Fibroblast of the aortic adventitia (primary cell): ENCODE measurements at regions not wholly inside any gene's neighbourhood (a gene's known extent, or its start where the extent isn't known, plus 50 kb on each side); places are given as distances from the start of the nearest gene placed in this dataset.

Experiments
- DNase-seq: peaks from one replicate; pipeline ENCODE4 v3.0.0-alpha.2; 2010; ENCODE audit warnings: low read depth
- H3K4me3 ChIP-seq: 2 replicates; pipeline ENCODE4 v1.5.1; 2011; ENCODE audit warnings: low read depth, mild to moderate bottlenecking, control low read depth, low read length, moderate library complexity
- TF ChIP-seq, protein P1 (sequence below): IDR thresholded peaks from 2 replicates; pipeline ENCODE4 v1.5.1; 2011; ENCODE audit warnings: mild to moderate bottlenecking, low read length, control low read depth, inconsistent platforms; ENCODE audit not compliant: insufficient read depth

DNA sequence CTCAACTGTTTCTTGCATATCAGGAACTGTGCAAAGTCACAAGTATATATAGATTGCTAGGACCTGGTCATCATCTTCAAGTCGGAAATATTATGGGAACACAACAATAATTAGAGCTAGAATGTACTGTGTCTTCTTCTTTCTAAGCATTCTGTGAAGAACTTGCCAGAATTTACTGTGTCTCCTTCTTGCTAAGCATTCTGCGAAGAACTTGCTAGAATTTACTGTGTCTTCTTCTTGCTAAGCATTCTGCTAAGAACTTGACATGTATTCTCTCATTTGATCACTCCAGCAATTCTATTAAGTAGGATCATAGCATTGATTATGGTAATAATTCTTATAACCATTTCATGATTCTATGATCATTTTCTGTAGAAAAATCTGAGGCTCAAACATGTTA is 231.7 kb downstream of the FOXL1 start:
- TF ChIP-seq, protein P1, sequence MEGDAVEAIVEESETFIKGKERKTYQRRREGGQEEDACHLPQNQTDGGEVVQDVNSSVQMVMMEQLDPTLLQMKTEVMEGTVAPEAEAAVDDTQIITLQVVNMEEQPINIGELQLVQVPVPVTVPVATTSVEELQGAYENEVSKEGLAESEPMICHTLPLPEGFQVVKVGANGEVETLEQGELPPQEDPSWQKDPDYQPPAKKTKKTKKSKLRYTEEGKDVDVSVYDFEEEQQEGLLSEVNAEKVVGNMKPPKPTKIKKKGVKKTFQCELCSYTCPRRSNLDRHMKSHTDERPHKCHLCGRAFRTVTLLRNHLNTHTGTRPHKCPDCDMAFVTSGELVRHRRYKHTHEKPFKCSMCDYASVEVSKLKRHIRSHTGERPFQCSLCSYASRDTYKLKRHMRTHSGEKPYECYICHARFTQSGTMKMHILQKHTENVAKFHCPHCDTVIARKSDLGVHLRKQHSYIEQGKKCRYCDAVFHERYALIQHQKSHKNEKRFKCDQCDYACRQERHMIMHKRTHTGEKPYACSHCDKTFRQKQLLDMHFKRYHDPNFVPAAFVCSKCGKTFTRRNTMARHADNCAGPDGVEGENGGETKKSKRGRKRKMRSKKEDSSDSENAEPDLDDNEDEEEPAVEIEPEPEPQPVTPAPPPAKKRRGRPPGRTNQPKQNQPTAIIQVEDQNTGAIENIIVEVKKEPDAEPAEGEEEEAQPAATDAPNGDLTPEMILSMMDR = no peak

DNA sequence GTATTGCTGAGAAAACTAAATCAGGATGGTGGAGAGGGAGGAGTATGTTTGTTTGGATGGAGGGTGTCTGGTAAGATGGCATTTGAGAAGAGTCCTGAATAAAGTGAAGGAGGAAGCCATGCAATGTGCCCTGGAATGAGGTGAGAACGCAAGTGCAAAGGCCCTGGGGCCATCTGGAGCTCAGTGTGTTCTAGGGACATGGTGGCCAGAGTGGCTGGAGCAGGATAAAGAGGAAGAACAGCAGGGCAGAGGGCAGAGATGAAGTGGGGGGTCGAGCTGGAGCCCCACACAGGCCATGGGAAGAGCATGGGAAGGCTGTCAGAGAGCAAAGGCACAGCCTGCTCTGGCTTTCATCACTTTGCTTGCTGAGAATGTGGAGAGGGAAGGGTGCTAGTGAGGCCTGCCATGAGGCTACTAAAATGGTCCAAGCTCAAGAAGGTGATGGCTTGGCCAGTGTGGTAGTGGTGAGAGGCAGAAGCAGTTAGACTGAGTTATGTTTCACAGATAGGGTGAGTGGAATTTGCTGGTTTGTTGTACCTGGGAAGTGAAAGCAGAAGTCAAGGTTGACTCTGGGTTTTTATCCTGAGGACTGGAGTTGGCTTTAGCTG is 234.1 kb downstream of the FOXL1 start:
- TF ChIP-seq, protein P1 = no peak
- DNase-seq = no peak
- no peak overlapping the region for H3K4me3 ChIP-seq

More for the DNA sequence above, 231.7 kb downstream of the FOXL1 start:
- DNase-seq = no peak
- no peak overlapping the region for H3K4me3 ChIP-seq

DNA sequence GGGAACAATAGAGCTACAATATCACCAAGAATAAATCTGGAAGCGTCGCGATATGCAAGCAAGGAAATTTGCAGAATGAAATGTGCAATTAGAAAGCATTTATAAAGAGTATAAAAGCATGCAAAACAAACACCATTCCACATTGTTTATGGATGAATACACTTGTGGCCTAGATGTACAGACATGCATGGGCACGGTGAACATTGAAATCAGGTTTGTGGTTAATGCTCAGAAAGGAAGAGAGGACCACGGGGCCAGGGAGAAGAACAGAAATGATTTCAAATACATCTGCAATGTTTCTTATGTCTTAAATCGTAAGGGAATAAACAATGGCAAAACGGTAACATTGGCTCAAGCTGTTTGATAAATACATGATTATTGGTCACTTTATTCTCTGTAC is 235.9 kb downstream of the FOXL1 start:
- TF ChIP-seq, protein P1 = no peak
- no peak overlapping the region for H3K4me3 ChIP-seq
- DNase-seq = no peak

DNA sequence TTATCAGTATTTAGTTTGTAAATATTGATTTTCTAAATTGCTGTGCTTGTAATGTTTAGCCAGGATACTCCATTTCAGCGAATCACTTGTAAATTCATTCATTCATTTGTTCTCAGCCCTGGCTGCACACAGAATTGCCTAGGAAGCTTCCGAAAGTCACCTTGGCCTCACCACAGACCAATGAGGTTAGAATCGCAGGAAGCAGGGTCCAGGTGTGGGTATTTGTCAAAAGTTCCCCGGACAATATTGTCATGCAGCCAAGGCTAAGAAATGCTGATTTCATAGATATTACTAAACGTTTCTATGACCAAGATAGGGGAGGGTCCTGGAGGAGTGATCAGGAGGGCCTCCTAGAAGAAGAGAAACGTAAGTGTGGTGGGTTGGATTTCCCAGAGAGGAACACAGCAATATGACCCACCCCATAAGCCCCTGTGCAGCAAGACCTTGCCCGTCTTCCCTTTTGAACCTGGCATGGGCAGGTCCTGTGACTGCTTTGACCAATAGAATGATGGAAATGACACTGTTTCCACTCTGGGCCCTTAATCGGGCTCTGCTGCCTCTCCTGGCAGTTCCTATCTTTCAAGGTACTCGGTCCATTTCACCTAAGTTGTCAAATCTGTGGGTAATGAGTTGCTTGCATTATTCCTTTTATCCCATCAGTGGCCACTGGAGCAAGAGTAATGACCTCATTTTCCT is 238.7 kb downstream of the FOXL1 start:
- DNase-seq = no peak
- no peak overlapping the region for H3K4me3 ChIP-seq
- TF ChIP-seq, protein P1 = no peak

DNA sequence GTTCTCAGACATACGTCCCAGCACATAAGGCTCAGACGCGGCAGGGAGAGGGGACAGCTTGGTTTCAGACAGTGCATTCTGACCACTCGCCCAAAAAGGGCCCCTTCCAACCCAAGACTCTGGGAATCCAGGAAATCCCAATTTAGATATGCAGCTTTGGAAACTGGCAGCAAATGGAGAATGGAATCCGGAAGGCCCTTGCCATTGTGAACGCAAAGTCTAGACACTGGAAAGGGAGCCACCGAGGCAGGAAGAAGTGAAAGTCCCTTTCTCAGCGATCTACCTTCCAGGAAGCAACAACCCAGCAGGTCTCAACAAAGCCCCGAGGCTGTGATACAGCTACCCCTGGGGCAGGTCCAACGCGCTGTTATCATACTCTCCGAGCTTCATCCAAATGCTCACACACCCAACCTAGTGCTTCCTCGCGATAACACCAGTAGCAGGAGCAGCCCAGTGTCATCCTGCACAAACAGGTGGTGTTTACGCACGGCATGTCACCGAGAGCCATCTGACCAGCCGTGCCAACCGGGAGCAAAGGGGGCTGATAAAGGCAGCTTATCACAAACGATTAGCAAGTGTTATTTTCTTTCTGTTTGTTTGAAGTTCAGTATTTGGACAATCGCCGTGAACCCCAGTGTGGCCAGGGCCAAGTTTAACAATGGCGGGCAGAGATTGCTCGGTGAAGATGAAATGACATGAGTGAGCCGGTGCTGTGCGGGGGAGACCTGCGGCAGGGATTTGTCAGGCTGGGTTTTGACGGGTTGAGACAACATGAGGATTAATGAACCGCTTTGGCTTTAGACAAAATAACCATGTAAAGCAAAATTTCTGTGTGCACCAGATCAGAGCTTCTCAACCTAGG is 240.6 kb downstream of the FOXL1 start:
- DNase-seq = peak; percentile 29
- TF ChIP-seq, protein P1 = no peak

DNA sequence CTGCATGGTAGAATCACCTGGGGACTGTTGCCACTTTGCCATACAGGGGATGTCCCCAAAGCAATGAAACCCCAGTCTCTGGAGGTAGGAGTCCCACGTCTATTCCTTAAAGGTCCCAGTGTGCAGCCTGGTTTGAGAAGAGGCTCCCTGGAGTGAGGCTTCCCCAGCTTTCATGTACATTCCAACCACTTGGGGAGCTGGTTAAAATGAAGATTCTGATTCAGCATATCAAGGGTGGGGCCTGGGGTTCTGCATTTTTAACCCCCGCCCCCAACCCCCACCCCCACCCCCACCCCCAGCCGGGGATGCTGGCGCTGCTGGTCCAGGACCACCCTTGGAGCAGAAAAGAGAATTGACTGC is 241.2 kb downstream of the FOXL1 start:
- TF ChIP-seq, protein P1 = peak; percentile 36
- peak; percentile 16 for DNase-seq
- no peak overlapping the region for H3K4me3 ChIP-seq

More for the DNA sequence above, 240.6 kb downstream of the FOXL1 start:
- no peak overlapping the region for H3K4me3 ChIP-seq
